ENCODE measurements at regions not wholly inside any gene's neighbourhood (a gene's known extent, or its start where the extent isn't known, plus 50 kb on each side); places are given as distances from the start of the nearest gene placed in this dataset.

DNA sequence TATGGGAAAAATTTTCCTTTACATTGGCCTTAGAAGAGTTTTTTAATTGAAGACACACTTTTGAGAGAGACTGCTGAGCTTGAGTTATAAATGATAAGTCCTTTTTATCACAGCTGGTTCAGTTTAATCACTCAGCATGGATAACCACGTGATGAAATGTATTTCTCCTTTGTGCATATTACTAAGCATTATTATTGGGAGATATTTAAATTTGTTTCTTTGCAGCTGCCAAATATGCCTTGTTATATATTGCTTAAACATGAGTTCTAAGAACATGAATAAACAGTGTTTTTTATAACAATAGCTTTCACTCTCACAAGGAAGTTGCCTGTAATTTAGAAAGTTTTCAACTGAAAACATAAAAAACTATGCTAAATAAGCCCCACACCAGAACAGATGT lies 293.5 kb upstream of the LRFN5 start:
- no peak for TF ChIP-seq POLR2A (IDR thresholded peaks at IDR 0.05)
- TF ChIP-seq, protein P1, sequence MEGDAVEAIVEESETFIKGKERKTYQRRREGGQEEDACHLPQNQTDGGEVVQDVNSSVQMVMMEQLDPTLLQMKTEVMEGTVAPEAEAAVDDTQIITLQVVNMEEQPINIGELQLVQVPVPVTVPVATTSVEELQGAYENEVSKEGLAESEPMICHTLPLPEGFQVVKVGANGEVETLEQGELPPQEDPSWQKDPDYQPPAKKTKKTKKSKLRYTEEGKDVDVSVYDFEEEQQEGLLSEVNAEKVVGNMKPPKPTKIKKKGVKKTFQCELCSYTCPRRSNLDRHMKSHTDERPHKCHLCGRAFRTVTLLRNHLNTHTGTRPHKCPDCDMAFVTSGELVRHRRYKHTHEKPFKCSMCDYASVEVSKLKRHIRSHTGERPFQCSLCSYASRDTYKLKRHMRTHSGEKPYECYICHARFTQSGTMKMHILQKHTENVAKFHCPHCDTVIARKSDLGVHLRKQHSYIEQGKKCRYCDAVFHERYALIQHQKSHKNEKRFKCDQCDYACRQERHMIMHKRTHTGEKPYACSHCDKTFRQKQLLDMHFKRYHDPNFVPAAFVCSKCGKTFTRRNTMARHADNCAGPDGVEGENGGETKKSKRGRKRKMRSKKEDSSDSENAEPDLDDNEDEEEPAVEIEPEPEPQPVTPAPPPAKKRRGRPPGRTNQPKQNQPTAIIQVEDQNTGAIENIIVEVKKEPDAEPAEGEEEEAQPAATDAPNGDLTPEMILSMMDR (IDR thresholded peaks at IDR 0.05) = no peak
- H3K4me3 ChIP-seq (ENCODE audit: low read depth, poor library complexity, severe bottlenecking) = no peak overlapping the region
- intact Hi-C loops (cut with DNase I; ENCODE audit: low total_unique reads) = no loop called here
- WGBS, 2 donors = 22 to 30% methylated on average over 1 of the region's 1 CpG
- DNase-seq (ENCODE audit: low spot score in 2 of 2) = no peak

DNA sequence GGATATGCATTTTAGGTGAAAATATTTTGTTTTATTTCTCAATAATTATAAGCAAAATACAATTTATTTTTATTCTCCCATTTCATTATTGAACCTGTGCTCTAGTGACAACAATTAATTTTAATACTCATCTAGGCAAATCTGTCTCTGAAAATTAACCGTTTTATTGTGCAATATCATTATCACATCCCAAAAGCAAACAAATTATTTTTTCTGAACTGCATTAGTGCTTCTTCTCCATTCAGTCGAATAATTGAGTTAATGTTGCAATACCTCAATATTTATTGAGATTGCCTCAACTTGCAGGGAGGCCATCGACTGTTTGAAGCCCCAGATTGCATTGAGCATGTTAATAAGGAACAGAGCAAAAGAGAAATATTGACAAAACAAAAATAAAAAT lies 303.2 kb upstream of the LRFN5 start:
- H3K4me3 ChIP-seq (ENCODE audit: low read depth, poor library complexity, severe bottlenecking) = no peak overlapping the region
- DNase-seq (ENCODE audit: low spot score in 2 of 2) = no peak
- TF ChIP-seq, protein P1 (IDR thresholded peaks at IDR 0.05) = no peak
- no peak for TF ChIP-seq POLR2A (IDR thresholded peaks at IDR 0.05)
- intact Hi-C loops (cut with DNase I; ENCODE audit: low total_unique reads) = no loop called here
- WGBS, 2 donors = 80 to 83% methylated on average over 3 of the region's 3 CpGs

DNA sequence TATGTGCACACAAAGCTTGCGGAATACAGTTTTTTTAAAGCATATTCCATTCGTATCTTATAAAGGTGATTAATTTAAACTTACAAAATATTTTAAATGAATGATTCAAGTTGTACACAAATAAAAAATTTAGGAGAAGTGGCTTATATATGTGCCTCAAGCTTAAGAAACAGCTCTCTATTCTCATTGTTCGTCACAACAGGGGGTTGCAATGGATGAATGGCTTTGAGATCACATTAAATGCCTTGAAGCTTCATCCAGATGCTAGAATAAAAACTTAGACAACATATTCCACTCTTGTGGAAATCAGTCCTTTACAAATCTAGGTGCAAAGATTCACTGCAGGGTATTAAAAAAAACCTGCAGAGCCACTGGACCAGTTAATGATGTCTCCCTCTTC lies 303.9 kb upstream of the LRFN5 start:
- TF ChIP-seq, protein P1 (IDR thresholded peaks at IDR 0.05) = no peak
- H3K4me3 ChIP-seq (ENCODE audit: low read depth, poor library complexity, severe bottlenecking) = no peak overlapping the region
- WGBS, 2 donors = 86 to 92% methylated on average over 3 of the region's 3 CpGs
- no peak for DNase-seq (ENCODE audit: low spot score in 2 of 2)
- intact Hi-C loops (cut with DNase I; ENCODE audit: low total_unique reads) = no loop called here

DNA sequence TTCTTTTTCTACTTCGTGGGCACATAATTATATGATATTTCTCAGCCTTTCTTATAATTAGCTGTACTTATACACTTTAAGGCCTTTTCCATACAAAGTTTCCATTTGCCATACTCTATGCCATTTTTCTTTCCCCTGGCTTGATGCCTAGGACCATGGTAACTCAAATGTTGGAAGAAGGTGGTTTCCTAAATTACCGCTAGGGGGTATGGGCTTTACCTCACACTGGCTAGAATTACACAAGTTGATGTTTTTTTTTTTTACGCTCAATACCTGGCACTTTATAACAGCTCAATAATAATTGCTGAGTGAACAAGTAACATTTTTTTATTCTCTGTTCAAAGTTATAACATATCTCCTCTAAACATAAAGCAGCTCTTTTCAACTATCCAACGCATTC lies 306.8 kb upstream of the LRFN5 start:
- no peak for TF ChIP-seq POLR2A (IDR thresholded peaks at IDR 0.05)
- TF ChIP-seq, protein P1 (IDR thresholded peaks at IDR 0.05) = no peak

DNA sequence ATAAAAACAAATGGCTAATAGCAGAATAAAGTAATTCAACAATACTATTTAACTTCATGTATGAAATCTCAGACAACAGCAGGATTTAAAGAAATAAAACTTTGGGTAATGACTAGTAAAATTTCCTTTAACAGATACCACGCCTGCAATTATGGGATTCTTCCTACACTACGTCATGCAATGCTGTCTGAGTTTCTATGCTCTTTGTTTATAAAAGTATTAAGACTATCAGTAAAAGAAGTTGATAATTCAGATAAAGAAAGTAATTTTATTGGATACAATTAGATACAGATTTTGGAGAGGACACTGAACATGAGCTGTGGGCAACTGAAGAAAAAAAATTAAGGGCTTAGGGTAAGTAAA lies 308.4 kb upstream of the LRFN5 start:
- intact Hi-C loops (cut with DNase I; ENCODE audit: low total_unique reads) = no loop called here
- TF ChIP-seq, protein P1 (IDR thresholded peaks at IDR 0.05) = no peak
- no peak for TF ChIP-seq POLR2A (IDR thresholded peaks at IDR 0.05)
- WGBS, 2 donors = 82 to 84% methylated on average over 2 of the region's 2 CpGs
- no peak overlapping the region for H3K4me3 ChIP-seq (ENCODE audit: low read depth, poor library complexity, severe bottlenecking)
- DNase-seq (ENCODE audit: low spot score in 2 of 2) = no peak

More for the DNA sequence above, 306.8 kb upstream of the LRFN5 start:
- no peak overlapping the region for H3K4me3 ChIP-seq (ENCODE audit: low read depth, poor library complexity, severe bottlenecking)
- intact Hi-C loops (cut with DNase I; ENCODE audit: low total_unique reads) = no loop called here
- no peak for DNase-seq (ENCODE audit: low spot score in 2 of 2)
- 78 to 79% methylated on average over 4 of the region's 4 CpGs for WGBS, 2 donors

DNA sequence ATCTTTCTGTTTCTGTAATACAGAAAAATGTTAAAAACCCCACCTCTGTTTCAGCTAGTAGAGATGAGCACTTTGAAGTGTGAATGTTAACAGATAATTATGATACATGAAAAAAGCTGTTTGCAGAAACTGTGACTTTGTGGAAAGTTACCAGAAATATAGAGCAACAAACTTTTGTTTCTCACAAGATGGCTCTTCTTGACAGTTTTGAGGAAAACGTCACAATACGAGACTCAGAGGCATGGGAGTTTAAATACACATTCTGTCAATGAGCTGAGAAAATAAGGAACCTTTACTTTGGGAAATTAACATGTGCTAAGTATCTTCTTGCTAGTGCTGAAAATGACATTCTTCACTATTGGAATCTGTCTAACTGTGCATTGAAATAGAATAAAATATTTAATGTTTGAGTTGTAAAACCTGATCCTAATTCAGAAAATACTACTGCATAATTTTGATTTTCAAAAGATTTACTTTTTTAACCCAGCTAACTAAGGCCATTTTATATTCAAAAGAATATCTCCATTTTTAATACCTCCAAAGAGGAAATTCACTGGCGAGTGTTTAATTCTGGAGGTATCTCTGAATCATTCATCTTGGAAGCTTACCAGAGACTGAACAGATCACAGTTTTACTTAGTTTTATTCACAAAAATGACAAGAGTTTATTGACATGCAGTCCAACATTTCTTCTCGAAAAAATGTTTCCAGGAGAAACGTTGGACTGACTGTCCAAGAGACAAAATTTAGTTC lies 308.9 kb upstream of the LRFN5 start:
- TF ChIP-seq, protein P1 (IDR thresholded peaks at IDR 0.05) = no peak
- no peak for TF ChIP-seq POLR2A (IDR thresholded peaks at IDR 0.05)
- 49 to 65% methylated on average over 5 of the region's 5 CpGs for WGBS, 2 donors
- no peak for DNase-seq (ENCODE audit: low spot score in 2 of 2)
- no peak overlapping the region for H3K4me3 ChIP-seq (ENCODE audit: low read depth, poor library complexity, severe bottlenecking)
- intact Hi-C loops (cut with DNase I; ENCODE audit: low total_unique reads) = no loop called here
